Sigmoid colon (tissue), 6 donors: ENCODE measurements at regions not wholly inside any gene's neighbourhood (a gene's known extent, or its start where the extent isn't known, plus 50 kb on each side); places are given as distances from the start of the nearest gene placed in this dataset.

Experiments used
- DNase-seq: peaks from one replicate; pipeline ENCODE4 v3.0.0-alpha.2; 2019
- H3K27ac ChIP-seq, 4 donors: fragments of 200-600 bp; sonication (generic); one replicate each; pipeline ENCODE4 v1.5.1; 2016 to 2019; ENCODE audit warnings: mild to moderate bottlenecking in 1 of 4
- H3K27me3 ChIP-seq, 3 donors: fragments of 200-600 bp; sonication (generic); one replicate each; pipeline ENCODE4 v1.5.1; 2019; ENCODE audit warnings: mild to moderate bottlenecking in 1 of 3
- H3K36me3 ChIP-seq, 4 donors: fragments of 200-600 bp; sonication (generic); one replicate each; pipeline ENCODE4 v1.5.1; 2016 to 2019
- H3K4me1 ChIP-seq, 4 donors: fragments of 200-600 bp; sonication (generic); one replicate each; pipeline ENCODE4 v1.5.1; 2017 to 2019
- H3K4me3 ChIP-seq, 4 donors: fragments of 200-600 bp; sonication (generic); one replicate each; pipeline ENCODE4 v1.5.1; 2017 to 2019; ENCODE audit warnings: mild to moderate bottlenecking in 2 of 4, moderate library complexity in 1 of 4
- H3K9me3 ChIP-seq, 4 donors: fragments of 200-600 bp in 3 of 4; sonication (generic) in 3 of 4; one replicate each; pipeline versions ENCODE4 v1.5.1 to v1.6.1; 2013 to 2019
- CTCF ChIP-seq, 4 experiments: fragments of 450-650 bp in 3 of 4; fragments of 200-600 bp in 1 of 4; IDR thresholded peaks; one replicate each; pipeline ENCODE4 v1.5.1; 2016 to 2019; ENCODE audit warnings: antibody characterized with exemption in 4 of 4, mild to moderate bottlenecking in 3 of 4, moderate library complexity in 2 of 4
- EP300 ChIP-seq, 4 donors: sonication (generic); formaldehyde crosslinking; IDR thresholded peaks; one replicate each; pipeline ENCODE4 v1.6.1; 2017; ENCODE audit warnings: antibody characterized with exemption in 4 of 4
- POLR2A ChIP-seq, 2 donors: fragments of 450-650 bp; IDR thresholded peaks; one replicate each; pipeline ENCODE4 v1.6.1; 2016; ENCODE audit warnings: antibody characterized with exemption in 2 of 2, mild to moderate bottlenecking in 2 of 2, moderate library complexity in 2 of 2
- POLR2AphosphoS5 ChIP-seq, 4 donors: sonication (generic); formaldehyde crosslinking; IDR thresholded peaks; one replicate each; pipeline ENCODE4 v1.6.1; 2017; ENCODE audit warnings: antibody characterized with exemption in 4 of 4
- WGBS, 2 donors: extraction: QIAGEN DNeasy Blood & Tissue Kit; methylation state at CpG; one replicate each; pipeline ENCODE4 v1.1.7; 2013; 5-methylcytosine and 5-hydroxymethylcytosine counted together
- intact Hi-C: fragments of 100-400 bp; cut with DNase I; formaldehyde crosslinking; loops from one replicate; pipeline ENCODE4 v1.15.1; 2023
- donor health status: healthy with polysubstance abuse.
- donor health status: healthy.

- Histone ChIP-seq H3K4me1 (no peaks in the 10 kb centered on the region), H3K27me3 (no peaks in the 10 kb centered on the region), H3K36me3 (no peaks in the 10 kb centered on the region), H3K4me3 (no peak overlapping the region), H3K27ac (no peak overlapping the region), H3K9me3 (peaks cover 0 to 2% (median 0%) of the 10 kb centered on the region in 4 donors)
- intact Hi-C loops: no loop called here
- TF ChIP-seq EP300 (IDR thresholded peaks at IDR 0.05) (no peak), CTCF (IDR thresholded peaks at IDR 0.05) (no peak), POLR2AphosphoS5 (IDR thresholded peaks at IDR 0.05) (no peak), POLR2A (IDR thresholded peaks at IDR 0.05) (no peak)
- DNase-seq: no peak
- WGBS, 2 donors: 94% methylated on average over 3 of the region's 3 CpGs
Observed at GRCh38 chr4:181293014-181293413, 950.2 kb upstream of the TENM3 start.

GRCh38 chr4:181293541-181293940 is 949.7 kb upstream of the TENM3 start:
- WGBS, 2 donors: 67 to 81% methylated on average over 10 of the region's 10 CpGs
- Histone ChIP-seq H3K27me3 (no peaks in the 10 kb centered on the region), H3K9me3 (peaks cover 0 to 2% (median 0%) of the 10 kb centered on the region in 4 donors), H3K27ac (no peak overlapping the region), H3K4me3 (no peak overlapping the region), H3K4me1 (no peaks in the 10 kb centered on the region), H3K36me3 (no peaks in the 10 kb centered on the region)
- no peak for DNase-seq
- intact Hi-C loops: no loop called here
- TF ChIP-seq CTCF (IDR thresholded peaks at IDR 0.05) (no peak), POLR2A (IDR thresholded peaks at IDR 0.05) (no peak), EP300 (IDR thresholded peaks at IDR 0.05) (no peak), POLR2AphosphoS5 (IDR thresholded peaks at IDR 0.05) (no peak)

GRCh38 chr4:181294421-181294820 is 948.8 kb upstream of the TENM3 start:
- DNase-seq: no peak
- intact Hi-C loops: no loop called here
- H3K4me1 ChIP-seq: no peaks in the 10 kb centered on the region
- no peaks in the 10 kb centered on the region for H3K36me3 ChIP-seq
- H3K4me3 ChIP-seq: no peak overlapping the region
- no peaks in the 10 kb centered on the region for H3K27me3 ChIP-seq
- no peak overlapping the region for H3K27ac ChIP-seq
- 63 to 71% methylated on average over 2 of the region's 2 CpGs for WGBS, 2 donors
- TF ChIP-seq POLR2AphosphoS5 (IDR thresholded peaks at IDR 0.05) (no peak), CTCF (IDR thresholded peaks at IDR 0.05) (no peak), EP300 (IDR thresholded peaks at IDR 0.05) (no peak), POLR2A (IDR thresholded peaks at IDR 0.05) (no peak)
- H3K9me3 ChIP-seq: peaks cover 0 to 2% (median 0%) of the 10 kb centered on the region in 4 donors

- intact Hi-C loops: no loop called here
- 37 to 49% methylated on average over 9 of the region's 9 CpGs for WGBS, 2 donors
- H3K36me3 ChIP-seq: no peaks in the 10 kb centered on the region
- H3K9me3 ChIP-seq: no peaks in the 10 kb centered on the region
- no peak for DNase-seq
- H3K27ac ChIP-seq: no peak overlapping the region
- no peak overlapping the region for H3K4me3 ChIP-seq
- H3K4me1 ChIP-seq: no peaks in the 10 kb centered on the region
- no peaks in the 10 kb centered on the region for H3K27me3 ChIP-seq
- TF ChIP-seq EP300 (IDR thresholded peaks at IDR 0.05): no peak
- TF ChIP-seq POLR2AphosphoS5 (IDR thresholded peaks at IDR 0.05): no peak
- TF ChIP-seq CTCF (IDR thresholded peaks at IDR 0.05): no peak
- no peak for TF ChIP-seq POLR2A (IDR thresholded peaks at IDR 0.05)
Observed at GRCh38 chr4:181301735-181302710, 941.2 kb upstream of the TENM3 start.
